GM19240 (cell line): ENCODE measurements at regions not wholly inside any gene's neighbourhood (a gene's known extent, or its start where the extent isn't known, plus 50 kb on each side); places are given as distances from the start of the nearest gene placed in this dataset.
"Not testable (repeated sequence)": the region's sequence is repeated elsewhere in the genome, so short reads cannot be mapped to it uniquely, and the experiment has no call there.

Experiments used
- DNase-seq: peaks from one replicate; pipeline ENCODE4 v3.0.0; 2011; ENCODE audit warnings: low spot score; ENCODE audit not compliant: insufficient read length

GRCh38 chr4:127416115-127416514, 216.6 kb upstream of the INTU start:
- DNase-seq: no peak

- no peak for DNase-seq
Observed at GRCh38 chr4:127417885-127418535, 214.7 kb upstream of the INTU start.

- DNase-seq: no peak
Observed at GRCh38 chr4:127419431-127419830, 213.3 kb upstream of the INTU start.

- DNase-seq: no peak
Observed at GRCh38 chr4:127421437-127421836, 211.3 kb upstream of the INTU start.

GRCh38 chr4:127425202-127425845, 207.4 kb upstream of the INTU start:
- DNase-seq: no peak

GRCh38 chr4:127425851-127426250, 206.9 kb upstream of the INTU start:
- no peak for DNase-seq

GRCh38 chr4:127441571-127441970, 191.2 kb upstream of the INTU start:
- DNase-seq: no peak

GRCh38 chr4:127445471-127445870, 187.3 kb upstream of the INTU start:
- DNase-seq: no peak

GRCh38 chr4:127446427-127446885, 186.3 kb upstream of the INTU start:
- DNase-seq: no peak

- no peak for DNase-seq
Observed at GRCh38 chr4:127448986-127449385, 183.8 kb upstream of the INTU start.

- DNase-seq: no peak
Observed at GRCh38 chr4:127449449-127449848, 183.3 kb upstream of the INTU start.

- no peak for DNase-seq
Observed at GRCh38 chr4:127450276-127450675, 182.5 kb upstream of the INTU start.

GRCh38 chr4:127463883-127464282, 168.9 kb upstream of the INTU start:
- no peak for DNase-seq

GRCh38 chr4:127469542-127469941, 163.2 kb upstream of the INTU start:
- no peak for DNase-seq

GRCh38 chr4:127469959-127470809, 162.6 kb upstream of the INTU start:
- DNase-seq: no peak

GRCh38 chr4:127478271-127478670, 154.5 kb upstream of the INTU start:
- DNase-seq: not testable (repeated sequence)

- DNase-seq: no peak
Observed at GRCh38 chr4:127479031-127479622, 153.6 kb upstream of the INTU start.

GRCh38 chr4:127482049-127482448, 150.7 kb upstream of the INTU start:
- DNase-seq: no peak

- no peak for DNase-seq
Observed at GRCh38 chr4:127484117-127484516, 148.6 kb upstream of the INTU start.

- no peak for DNase-seq
Observed at GRCh38 chr4:127486248-127486647, 146.5 kb upstream of the INTU start.

GRCh38 chr4:127491571-127491970, 141.2 kb upstream of the INTU start:
- DNase-seq: no peak

- DNase-seq: not testable (repeated sequence)
Observed at GRCh38 chr4:127496875-127497274, 135.9 kb upstream of the INTU start.
